ENCODE measurements at regions not wholly inside any gene's neighbourhood (a gene's known extent, or its start where the extent isn't known, plus 50 kb on each side); places are given as distances from the start of the nearest gene placed in this dataset.
A peak's percentile ranks its signal among the peaks of the same experiment; 100 is the strongest.

DNA sequence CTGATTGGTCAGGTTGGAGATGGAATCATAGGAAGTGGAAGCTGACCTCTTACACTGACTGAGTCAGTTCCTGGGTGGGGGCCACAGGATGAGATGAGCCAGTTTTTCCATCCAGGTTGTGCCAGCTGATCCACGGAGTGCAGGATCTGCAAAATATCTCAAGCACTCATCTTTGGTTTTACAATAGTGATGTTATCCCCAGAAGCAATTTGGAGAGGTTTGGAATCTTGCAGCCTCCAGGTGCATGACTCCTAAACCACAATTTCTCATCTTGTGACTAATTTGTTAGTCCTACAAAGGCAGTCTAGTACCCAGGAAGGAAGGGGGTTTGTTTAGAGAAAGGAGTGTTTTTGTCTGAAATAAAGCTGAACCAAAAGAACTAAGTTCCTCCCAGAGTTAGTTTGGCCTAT is 212.8 kb downstream of the SLITRK6 start:
- peak; percentile 32; the same call in 1 of the 2 replicates for ATAC-seq (ENCODE audit: low read depth)
- H4K91ac ChIP-seq (ENCODE audit: insufficient read depth, low read depth, low read length) = no peak overlapping the region
- H3K79me1 ChIP-seq (ENCODE audit: low read depth in 1 of 2, low read length in 2 of 2) = no peaks in the 10 kb centered on the region
- no peaks in the 10 kb centered on the region for H3K9me3 ChIP-seq (ENCODE audit: control insufficient read depth, insufficient read depth, low read length)
- H4K8ac ChIP-seq (ENCODE audit: low read depth in 2 of 2, low read length in 2 of 2) = peak overlapping the region in 1 of 2 experiments; percentile 30; a peak in 1 of 4 replicates
- no peak overlapping the region for H2AK9ac ChIP-seq (replicated peaks; ENCODE audit: low read depth, low read length, poor library complexity)
- no peak overlapping the region for H2AK5ac ChIP-seq (ENCODE audit: low read depth, low read length)
- no peak overlapping the region for H2BK20ac ChIP-seq (ENCODE audit: low read depth, low read length)
- no peak for TF ChIP-seq RFX5 (IDR thresholded peaks at IDR 0.05; ENCODE audit: low read depth, low read length)
- peak; percentile 6; the same call in 1 of the 2 replicates for TF ChIP-seq FOS (IDR thresholded peaks at IDR 0.05; ENCODE audit: low read depth, low read length)
- in situ Hi-C loops (cut with MboI; ENCODE audit: low sequenced_read_pairs) (no loop called here), intact Hi-C loops (cut with micrococcal nuclease) (loop anchor here (10.0 kb wide), 1 partner anchor 532 kb away; no protein-coding TSS in a partner anchor), dilution Hi-C loops (cut with HindIII; ENCODE audit: low sequenced_read_pairs, unreplicated experiment) (no loop called here)
- H3K27me3 ChIP-seq (ENCODE audit: control insufficient read depth, insufficient read depth, low read length) = no peaks in the 10 kb centered on the region
- no peak overlapping the region for H4K5ac ChIP-seq (ENCODE audit: low read depth, low read length)
- H3K9me1 ChIP-seq (ENCODE audit: insufficient read depth, low read length) = 0 out of 2 replicates have a peak, but pooled peaks cover 3% of the 10 kb centered on the region
- H3K4me2 ChIP-seq (ENCODE audit: low read depth, low read length) = no peak overlapping the region
- no peak overlapping the region for H3K18ac ChIP-seq (ENCODE audit: low read depth, low read length)
- H3K23ac ChIP-seq (ENCODE audit: low read depth, low read length) = no peak overlapping the region
- H2BK15ac ChIP-seq (ENCODE audit: low read depth, low read length) = no peak overlapping the region
- peak overlapping the region; percentile 59; the same call in 1 of the 2 replicates for H3K4ac ChIP-seq (ENCODE audit: low read depth, low read length)
- no peaks in the 10 kb centered on the region; the same call in 1 of the 2 replicates for H3K4me1 ChIP-seq (ENCODE audit: control insufficient read depth, insufficient read depth, low read length)
- H3K56ac ChIP-seq (ENCODE audit: extremely low read depth, insufficient read depth, low read length) = no peak overlapping the region
- no peaks in the 10 kb centered on the region for H4K20me1 ChIP-seq (ENCODE audit: insufficient read depth, low read length)
- H3K27ac ChIP-seq (ENCODE audit: insufficient read depth, low read length) = no peak overlapping the region
- H3K4me3 ChIP-seq (ENCODE audit: insufficient read depth, low read depth, low read length) = no peak overlapping the region
- CTCF ChIA-PET = no interaction called here
- DNase-seq = peak; percentile 85
- H2AFZ ChIP-seq (replicated peaks; ENCODE audit: low read length, poor library complexity) = no peak overlapping the region
- peak overlapping the region; percentile 50 for H2BK5ac ChIP-seq (ENCODE audit: low read depth, low read length, poor library complexity, severe bottlenecking)
- H2BK120ac ChIP-seq (ENCODE audit: low read depth, low read length) = no peak overlapping the region
- no CpG with 5 or more reads among the region's 1 CpG for WGBS, 2 experiments (ENCODE audit: extremely low coverage in 2 of 2, insufficient read length in 1 of 2)
- no TSS peak for BruUV-seq (replicated peaks)
- no peaks in the 10 kb centered on the region for H3K36me3 ChIP-seq (ENCODE audit: control insufficient read depth, insufficient read depth, low read length)
- H3K14ac ChIP-seq (replicated peaks; ENCODE audit: low read depth, low read length) = 0 out of 2 replicates have a peak overlapping the region, but pooled peaks have one; percentile 47
- H3K9ac ChIP-seq (ENCODE audit: low read depth, low read length) = no peak overlapping the region
- POLR2A ChIA-PET (ENCODE audit: unreplicated experiment) = no interaction called here

Data from IMR-90 (cell line).